ENCODE measurements at regions not wholly inside any gene's neighbourhood (a gene's known extent, or its start where the extent isn't known, plus 50 kb on each side); places are given as distances from the start of the nearest gene placed in this dataset.

DNA sequence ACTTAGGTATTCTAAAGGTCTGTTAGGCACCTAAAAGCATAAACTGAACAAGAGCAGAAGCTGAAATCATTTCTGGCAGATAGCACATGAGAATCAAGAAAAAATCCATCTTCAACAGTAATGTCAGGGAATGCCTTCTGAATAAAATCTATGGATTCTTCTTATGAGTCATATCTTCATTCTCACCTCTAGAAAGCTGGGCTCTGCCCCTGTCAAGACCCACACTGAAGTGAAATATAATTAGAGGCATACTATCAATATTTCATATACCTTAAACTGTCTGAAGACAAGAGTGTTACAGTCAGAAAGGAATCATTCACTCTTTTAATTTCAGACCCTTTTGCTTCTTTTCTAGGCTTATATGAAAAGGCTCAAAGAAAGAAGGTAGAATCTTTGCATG is 485.8 kb upstream of the PTCHD4 start:
- TF ChIP-seq, protein P1, sequence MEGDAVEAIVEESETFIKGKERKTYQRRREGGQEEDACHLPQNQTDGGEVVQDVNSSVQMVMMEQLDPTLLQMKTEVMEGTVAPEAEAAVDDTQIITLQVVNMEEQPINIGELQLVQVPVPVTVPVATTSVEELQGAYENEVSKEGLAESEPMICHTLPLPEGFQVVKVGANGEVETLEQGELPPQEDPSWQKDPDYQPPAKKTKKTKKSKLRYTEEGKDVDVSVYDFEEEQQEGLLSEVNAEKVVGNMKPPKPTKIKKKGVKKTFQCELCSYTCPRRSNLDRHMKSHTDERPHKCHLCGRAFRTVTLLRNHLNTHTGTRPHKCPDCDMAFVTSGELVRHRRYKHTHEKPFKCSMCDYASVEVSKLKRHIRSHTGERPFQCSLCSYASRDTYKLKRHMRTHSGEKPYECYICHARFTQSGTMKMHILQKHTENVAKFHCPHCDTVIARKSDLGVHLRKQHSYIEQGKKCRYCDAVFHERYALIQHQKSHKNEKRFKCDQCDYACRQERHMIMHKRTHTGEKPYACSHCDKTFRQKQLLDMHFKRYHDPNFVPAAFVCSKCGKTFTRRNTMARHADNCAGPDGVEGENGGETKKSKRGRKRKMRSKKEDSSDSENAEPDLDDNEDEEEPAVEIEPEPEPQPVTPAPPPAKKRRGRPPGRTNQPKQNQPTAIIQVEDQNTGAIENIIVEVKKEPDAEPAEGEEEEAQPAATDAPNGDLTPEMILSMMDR (conservative IDR thresholded peaks at IDR 0.05): no peak
- no peak for TF ChIP-seq ZFX (IDR thresholded peaks at IDR 0.05)

Data from C4-2B (cell line).